ENCODE measurements at regions not wholly inside any gene's neighbourhood (a gene's known extent, or its start where the extent isn't known, plus 50 kb on each side); places are given as distances from the start of the nearest gene placed in this dataset.

GRCh38 chr20:48015943-48016723 lies 230.9 kb upstream of the SULF2 start:
- no peak for TF ChIP-seq ZBTB21 (CRISPR knock-in tag; IDR thresholded peaks at IDR 0.05; ENCODE audit: borderline replicate concordance)
- Mint-ChIP-seq H3K9me3 (peaks cover 13% of the 10 kb centered on the region), H3K27ac (no peak overlapping the region; the same call in 1 of the 2 replicates), H3K27me3 (ENCODE audit: low read depth) (peaks cover 6% of the 10 kb centered on the region), H3K36me3 (peaks cover 18% of the 10 kb centered on the region), H3K4me3 (no peak overlapping the region), H3K4me1 (peaks cover 8% of the 10 kb centered on the region)
- CTCF ChIA-PET = no interaction called here
- no peak for DNase-seq (ENCODE audit: low spot score)
- POLR2A ChIA-PET = no interaction called here
- no peak for ATAC-seq

- Mint-ChIP-seq H3K9me3 (peaks cover 13% of the 10 kb centered on the region), H3K4me1 (peaks cover 6% of the 10 kb centered on the region), H3K4me3 (no peak overlapping the region), H3K27ac (no peak overlapping the region), H3K27me3 (ENCODE audit: low read depth) (peaks cover 6% of the 10 kb centered on the region), H3K36me3 (peaks cover 18% of the 10 kb centered on the region)
- no peak for TF ChIP-seq ESRRA (CRISPR knock-in tag; IDR thresholded peaks at IDR 0.05; ENCODE audit: borderline replicate concordance)
- TF ChIP-seq, protein P1, sequence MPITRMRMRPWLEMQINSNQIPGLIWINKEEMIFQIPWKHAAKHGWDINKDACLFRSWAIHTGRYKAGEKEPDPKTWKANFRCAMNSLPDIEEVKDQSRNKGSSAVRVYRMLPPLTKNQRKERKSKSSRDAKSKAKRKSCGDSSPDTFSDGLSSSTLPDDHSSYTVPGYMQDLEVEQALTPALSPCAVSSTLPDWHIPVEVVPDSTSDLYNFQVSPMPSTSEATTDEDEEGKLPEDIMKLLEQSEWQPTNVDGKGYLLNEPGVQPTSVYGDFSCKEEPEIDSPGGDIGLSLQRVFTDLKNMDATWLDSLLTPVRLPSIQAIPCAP (CRISPR knock-in tag; IDR thresholded peaks at IDR 0.05) = no peak
- TF ChIP-seq, protein P2, sequence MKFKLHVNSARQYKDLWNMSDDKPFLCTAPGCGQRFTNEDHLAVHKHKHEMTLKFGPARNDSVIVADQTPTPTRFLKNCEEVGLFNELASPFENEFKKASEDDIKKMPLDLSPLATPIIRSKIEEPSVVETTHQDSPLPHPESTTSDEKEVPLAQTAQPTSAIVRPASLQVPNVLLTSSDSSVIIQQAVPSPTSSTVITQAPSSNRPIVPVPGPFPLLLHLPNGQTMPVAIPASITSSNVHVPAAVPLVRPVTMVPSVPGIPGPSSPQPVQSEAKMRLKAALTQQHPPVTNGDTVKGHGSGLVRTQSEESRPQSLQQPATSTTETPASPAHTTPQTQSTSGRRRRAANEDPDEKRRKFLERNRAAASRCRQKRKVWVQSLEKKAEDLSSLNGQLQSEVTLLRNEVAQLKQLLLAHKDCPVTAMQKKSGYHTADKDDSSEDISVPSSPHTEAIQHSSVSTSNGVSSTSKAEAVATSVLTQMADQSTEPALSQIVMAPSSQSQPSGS (CRISPR knock-in tag; IDR thresholded peaks at IDR 0.05; ENCODE audit: borderline replicate concordance, low read depth) = no peak
- TF ChIP-seq, protein P3, sequence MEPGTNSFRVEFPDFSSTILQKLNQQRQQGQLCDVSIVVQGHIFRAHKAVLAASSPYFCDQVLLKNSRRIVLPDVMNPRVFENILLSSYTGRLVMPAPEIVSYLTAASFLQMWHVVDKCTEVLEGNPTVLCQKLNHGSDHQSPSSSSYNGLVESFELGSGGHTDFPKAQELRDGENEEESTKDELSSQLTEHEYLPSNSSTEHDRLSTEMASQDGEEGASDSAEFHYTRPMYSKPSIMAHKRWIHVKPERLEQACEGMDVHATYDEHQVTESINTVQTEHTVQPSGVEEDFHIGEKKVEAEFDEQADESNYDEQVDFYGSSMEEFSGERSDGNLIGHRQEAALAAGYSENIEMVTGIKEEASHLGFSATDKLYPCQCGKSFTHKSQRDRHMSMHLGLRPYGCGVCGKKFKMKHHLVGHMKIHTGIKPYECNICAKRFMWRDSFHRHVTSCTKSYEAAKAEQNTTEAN (CRISPR knock-in tag; IDR thresholded peaks at IDR 0.05) = no peak
- TF ChIP-seq, protein P4, sequence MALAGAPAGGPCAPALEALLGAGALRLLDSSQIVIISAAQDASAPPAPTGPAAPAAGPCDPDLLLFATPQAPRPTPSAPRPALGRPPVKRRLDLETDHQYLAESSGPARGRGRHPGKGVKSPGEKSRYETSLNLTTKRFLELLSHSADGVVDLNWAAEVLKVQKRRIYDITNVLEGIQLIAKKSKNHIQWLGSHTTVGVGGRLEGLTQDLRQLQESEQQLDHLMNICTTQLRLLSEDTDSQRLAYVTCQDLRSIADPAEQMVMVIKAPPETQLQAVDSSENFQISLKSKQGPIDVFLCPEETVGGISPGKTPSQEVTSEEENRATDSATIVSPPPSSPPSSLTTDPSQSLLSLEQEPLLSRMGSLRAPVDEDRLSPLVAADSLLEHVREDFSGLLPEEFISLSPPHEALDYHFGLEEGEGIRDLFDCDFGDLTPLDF (CRISPR knock-in tag; IDR thresholded peaks at IDR 0.05) = no peak
- no peak for TF ChIP-seq AFF4 (CRISPR knock-in tag; IDR thresholded peaks at IDR 0.05; ENCODE audit: borderline replicate concordance)
- no peak for TF ChIP-seq PREB (CRISPR knock-in tag; IDR thresholded peaks at IDR 0.05; ENCODE audit: borderline replicate concordance)
- no peak for TF ChIP-seq CDX4 (CRISPR knock-in tag; IDR thresholded peaks at IDR 0.05; ENCODE audit: borderline replicate concordance)
- no peak for TF ChIP-seq NFE2L1 (CRISPR knock-in tag; IDR thresholded peaks at IDR 0.05)
- TF ChIP-seq ZNF281 (CRISPR knock-in tag; IDR thresholded peaks at IDR 0.05) = no peak
- TF ChIP-seq ZNF263 (CRISPR knock-in tag; IDR thresholded peaks at IDR 0.05; ENCODE audit: low read depth) = no peak
- no peak for TF ChIP-seq SMAD4 (CRISPR knock-in tag; IDR thresholded peaks at IDR 0.05)
- no peak for TF ChIP-seq CBFB (CRISPR knock-in tag; IDR thresholded peaks at IDR 0.05; ENCODE audit: low read depth)
- DNase-seq (ENCODE audit: low spot score) (no peak), ATAC-seq (no peak)
- ChIA-PET CTCF (no interaction called here), POLR2A (no interaction called here)
Measured at GRCh38 chr20:48015141-48015910, 230.0 kb upstream of the SULF2 start.
